ENCODE measurements at regions not wholly inside any gene's neighbourhood (a gene's known extent, or its start where the extent isn't known, plus 50 kb on each side); places are given as distances from the start of the nearest gene placed in this dataset.

DNA sequence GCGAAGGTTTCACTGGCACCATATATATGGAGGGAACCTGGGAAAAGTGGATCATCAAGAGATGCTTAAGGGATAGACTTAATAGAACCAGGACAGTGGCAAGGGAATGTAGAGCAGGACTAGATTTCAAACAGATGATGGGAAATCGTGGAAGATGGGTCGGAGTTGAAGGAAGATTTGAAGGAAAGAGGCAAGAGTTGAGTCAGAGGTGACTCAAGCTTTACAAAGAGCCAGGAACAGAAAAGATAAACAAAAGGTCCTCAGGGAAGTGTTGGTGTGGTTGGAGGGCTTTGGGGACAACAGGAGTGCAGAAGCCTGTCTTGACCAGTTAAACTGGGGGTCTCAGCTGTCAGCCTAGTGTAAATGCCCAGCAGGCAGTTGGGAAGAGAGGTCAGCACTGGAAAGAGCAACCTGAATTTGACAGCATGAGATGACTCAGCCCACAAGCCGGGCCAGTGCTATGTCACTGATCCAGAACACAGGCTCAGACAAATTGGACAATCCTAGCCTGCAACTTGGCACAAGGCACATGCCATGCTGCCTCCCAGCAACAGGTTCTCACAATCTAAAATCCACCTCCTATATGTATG, 230.5 kb downstream of the IDS start:
- no peak for DNase-seq (ENCODE audit: low spot score)

DNA sequence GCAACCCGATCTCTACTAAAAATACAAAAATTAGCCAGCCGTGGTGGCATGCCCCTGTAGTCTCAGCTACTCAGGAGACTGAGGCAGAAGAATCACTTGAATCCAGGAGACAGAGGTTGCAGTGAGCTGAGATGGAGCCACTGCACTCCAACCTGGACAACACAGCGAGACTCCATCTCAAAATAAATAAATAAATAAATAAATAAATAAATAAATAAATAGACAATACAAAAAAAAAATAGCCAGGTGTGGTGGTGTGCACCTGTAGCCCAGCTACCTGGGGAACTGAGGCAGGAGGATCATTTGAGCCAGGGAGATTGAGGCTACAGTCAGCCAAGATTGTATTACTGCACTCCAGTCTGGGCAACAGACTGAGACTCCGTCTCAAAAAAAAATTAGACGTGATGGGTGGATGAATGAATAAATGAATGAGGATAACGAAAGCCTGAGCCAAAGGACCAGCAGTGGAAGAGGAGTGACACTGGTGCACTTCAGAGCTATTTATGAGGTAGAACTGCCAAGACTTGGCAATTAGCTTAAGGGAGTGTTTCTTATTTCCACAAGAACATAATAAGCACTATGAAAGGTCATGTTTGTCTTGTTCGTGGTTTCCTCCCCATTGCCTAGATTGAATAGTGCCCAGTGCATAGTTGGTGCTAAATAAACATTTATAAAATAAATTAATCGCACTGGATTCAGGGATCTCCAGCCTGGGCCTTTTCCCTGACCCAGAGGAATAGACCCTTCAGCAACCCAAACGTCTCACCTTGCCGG, 232.2 kb downstream of the IDS start:
- no peak for DNase-seq (ENCODE audit: low spot score)

DNA sequence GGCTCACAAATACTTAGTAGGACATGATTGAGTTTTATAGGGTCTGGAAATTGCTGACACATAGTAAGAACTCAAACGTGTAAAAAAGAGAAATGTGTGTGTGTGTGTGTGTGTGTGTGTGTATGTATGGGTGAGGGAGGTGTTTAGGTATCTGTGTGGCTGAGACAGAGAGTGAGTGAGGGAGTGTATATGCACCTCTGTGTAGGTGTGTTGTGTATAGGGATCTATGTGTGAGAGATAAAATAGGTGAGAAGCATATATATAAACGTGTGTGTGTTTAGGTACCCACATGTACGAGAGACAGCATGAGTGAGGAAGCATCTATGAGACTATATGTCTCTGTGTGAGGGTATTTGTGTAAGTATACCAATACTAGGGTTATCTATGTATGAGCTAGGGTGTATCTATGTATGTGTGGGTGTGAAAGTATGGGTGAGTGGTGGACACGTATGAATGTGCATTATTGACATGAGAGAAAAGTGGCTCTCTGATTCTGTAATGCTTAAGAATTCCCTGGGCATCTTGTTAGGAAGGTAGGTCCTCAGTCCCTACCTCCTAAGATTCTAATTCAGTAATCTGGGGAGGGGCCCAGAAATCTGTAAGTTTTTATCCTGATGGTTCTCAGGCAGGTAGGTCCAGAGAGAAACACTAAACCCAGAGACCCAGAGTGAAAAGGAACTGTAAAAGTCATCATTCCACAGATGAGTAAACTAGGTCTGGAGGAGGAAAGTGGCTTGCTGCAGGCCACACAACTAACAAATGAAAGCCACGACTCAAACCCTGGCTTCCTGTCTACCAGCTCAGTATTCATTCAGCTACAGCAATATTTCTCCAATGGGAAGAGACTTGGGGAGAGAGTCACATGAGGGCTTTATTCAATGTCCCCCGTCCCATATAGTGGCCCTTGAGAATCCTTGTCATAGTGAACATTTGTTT, 237.0 kb downstream of the IDS start:
- DNase-seq (ENCODE audit: low spot score), result no peak

DNA sequence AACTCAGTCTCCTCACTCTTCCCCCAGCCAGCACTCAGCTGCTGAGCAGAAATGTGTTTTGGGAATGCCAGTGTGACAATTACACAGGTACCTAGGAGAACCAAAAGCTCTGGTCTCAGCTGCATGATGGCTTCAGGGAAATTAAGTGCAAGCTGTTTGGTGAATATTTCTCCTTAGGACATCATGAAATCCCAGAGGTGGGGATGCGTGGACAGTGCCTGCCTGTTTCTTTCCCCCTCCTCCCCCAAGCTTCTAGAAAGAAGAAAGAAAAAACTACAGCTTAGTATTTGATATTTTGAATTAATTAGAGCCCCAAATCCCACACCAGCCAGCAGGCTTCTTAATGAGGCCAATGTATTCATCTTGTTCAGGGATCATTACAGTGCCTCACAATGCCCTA, 243.0 kb downstream of the IDS start:
- no peak for DNase-seq (ENCODE audit: low spot score)

DNA sequence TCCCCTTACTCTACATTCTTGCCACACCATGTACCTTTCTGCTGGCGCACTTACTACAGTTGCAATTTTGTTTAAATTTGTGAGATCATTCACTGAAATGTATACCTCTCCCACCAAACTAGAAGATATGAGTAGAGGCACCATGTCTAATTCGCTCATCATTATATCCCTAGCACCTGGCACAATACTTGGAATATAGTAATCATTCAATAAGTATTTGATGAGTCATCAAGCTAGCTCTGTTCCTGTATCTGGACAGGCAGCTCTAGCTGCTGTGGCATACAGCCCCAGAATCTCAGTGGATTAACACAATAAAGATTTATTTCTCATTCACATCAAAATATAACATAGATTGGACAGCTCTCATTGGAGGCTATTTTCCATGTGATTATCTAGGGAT, 245.9 kb downstream of the IDS start:
- DNase-seq (ENCODE audit: low spot score), result no peak

DNA sequence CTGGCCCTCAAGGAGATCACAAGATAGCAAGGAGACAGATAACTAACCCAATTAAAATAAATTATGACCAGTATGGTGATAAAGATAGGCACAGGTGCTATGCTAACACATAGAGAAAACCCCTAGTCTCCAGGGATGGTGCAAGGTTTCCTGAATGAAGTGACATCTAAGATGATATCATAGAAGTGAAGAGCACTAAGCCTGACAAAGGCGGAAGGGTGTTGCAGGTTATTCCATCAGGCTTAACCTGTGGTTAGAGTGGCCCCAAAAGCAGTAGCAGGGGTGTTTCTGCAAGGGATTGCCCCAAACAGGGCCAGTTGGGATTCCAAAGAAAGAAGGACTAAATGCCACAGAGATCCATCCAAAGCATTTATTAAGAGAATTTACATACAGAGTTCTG, 249.2 kb downstream of the IDS start:
- DNase-seq (ENCODE audit: low spot score), result no peak

DNA sequence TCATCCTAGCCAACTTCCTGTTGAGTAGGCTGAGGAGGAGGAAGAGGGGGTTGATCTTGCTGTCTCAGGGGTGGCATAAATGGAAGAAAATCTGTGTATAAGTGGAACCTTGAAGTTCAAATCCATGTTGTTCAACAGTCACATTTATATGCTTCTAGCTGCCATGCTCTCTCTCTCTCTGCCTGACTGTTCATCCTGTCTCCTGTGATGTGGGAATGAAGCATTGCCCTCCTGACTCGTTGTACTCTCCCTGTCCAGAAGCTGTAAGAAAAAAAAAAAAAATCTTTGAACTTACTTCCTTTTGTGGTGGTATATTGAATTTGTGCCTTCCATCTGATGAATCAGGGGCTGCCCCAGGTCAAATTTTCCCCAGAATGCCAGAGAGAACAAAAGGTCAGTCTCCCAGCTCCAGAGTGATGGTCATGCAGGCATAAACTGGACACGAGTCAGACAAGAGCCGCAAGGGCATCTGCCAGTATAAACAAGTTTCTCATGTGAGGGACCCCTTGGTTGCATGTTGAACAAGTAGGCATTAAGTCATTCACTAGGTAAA, 257.0 kb downstream of the IDS start:
- DNase-seq (ENCODE audit: low spot score), result no peak

DNA sequence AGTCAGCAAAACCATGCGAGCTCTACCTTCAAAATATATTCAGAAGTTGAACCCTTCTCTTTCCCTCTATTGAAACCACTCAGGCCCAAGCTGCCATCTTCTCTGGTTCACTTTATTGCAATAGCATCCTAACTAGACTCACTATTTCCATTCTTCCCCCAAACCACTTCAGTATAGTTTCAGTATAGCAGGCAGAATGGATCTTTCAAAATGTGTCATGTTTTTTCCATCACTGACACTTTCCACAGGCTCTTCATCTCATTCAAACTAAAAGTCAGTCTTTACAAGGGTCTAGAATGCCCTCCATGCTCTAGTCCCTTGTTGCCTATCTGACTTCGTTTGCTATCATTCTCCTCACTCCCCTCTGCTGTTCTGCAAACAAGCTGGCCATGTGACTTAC, 274.4 kb downstream of the IDS start:
- no peak for DNase-seq (ENCODE audit: low spot score)

DNA sequence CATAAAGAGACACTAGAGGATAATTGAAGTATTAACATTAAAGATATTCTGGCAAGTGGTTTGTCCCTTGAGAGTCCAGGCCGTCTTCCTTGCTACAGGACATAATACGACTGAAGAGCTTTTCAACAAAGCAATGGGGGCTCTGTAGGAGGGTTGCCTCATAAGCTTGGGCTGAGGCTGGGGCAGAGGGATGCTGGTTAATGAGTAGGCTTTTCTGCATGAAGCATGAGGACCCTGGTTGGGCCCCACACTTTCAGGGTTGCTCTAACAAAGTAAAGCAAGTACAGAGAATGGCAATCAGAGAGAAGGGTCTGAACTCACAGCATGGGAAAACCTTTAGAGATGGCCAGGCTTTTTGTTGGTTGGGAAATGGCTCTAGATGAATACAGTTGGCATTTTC, 281.3 kb downstream of the IDS start:
- DNase-seq (ENCODE audit: low spot score), result no peak

DNA sequence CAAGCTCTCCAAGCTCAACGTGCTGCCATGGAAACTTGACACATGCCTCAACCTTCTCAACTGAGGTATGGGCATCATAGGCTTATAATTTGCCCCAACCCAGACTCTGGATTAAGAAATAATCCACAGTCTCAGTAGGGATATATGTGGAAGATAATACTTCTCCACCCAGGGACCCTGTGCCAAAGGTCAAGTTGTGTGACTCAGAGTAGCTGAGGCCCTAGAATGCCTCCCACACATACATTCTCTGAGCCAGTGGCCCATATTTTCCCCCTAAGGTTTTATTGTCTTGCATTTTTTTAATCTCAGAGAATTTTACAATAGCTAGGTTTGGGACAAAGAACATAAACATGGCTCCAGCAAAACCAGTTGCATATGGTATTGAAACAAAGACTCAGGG, 283.1 kb downstream of the IDS start:
- no peak for DNase-seq (ENCODE audit: low spot score)

DNA sequence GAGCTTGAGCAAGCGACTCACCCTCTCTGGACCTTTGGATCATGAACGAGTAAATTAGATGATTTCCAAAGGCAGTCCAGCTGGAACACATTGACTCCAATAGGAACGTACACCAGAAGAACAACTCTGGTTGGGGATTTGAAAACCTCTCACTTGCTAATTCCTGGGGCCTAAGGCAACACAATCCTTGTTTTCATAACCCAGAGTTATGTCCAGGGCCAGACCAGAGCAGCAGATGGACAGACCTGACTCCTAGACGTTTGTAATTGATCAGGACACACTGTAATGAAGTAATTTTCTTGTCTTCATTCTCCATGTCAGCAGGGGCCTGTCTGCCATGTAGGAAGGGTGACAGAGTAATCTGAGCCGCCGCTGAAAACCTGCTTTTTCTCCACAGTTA, 283.9 kb downstream of the IDS start:
- DNase-seq (ENCODE audit: low spot score), result no peak

DNA sequence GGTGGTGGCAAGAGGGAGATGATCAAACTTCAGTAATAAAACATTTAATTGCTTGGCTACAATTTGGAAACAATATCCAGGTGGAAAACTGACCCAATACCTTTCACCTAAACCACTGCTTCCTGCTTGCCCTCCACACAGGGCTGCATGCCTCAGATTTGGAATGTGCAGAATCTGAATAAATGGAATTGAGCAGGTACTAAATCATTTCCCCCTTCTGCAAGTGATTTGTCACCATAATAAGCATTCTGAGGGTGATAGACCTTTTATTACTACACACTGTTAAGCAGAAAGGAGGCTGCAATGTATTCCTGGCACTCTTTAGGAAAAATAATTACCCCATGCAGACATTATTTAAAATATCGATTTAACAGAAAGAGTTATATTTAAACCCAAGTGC, 291.8 kb downstream of the IDS start:
- DNase-seq (ENCODE audit: low spot score), result no peak

DNA sequence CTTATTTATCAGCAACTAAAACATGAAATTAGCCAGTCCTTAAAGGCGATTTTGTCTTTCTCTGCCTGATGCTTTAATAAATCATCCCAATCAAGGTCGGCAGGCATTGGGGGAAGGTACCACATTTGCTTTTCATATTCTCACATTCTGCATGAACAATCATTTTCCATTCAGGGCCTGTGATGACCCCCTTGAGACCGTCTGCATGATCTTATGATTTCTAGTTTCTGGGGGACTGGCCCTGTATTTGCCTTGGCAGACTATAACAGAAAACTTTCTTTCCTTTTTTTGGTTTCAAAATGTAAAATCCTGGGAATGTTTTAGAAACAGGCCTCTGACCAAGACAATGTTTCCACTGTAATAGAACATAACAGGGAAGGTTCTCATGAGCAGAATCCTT, 296.8 kb downstream of the IDS start:
- DNase-seq (ENCODE audit: low spot score), result no peak

DNA sequence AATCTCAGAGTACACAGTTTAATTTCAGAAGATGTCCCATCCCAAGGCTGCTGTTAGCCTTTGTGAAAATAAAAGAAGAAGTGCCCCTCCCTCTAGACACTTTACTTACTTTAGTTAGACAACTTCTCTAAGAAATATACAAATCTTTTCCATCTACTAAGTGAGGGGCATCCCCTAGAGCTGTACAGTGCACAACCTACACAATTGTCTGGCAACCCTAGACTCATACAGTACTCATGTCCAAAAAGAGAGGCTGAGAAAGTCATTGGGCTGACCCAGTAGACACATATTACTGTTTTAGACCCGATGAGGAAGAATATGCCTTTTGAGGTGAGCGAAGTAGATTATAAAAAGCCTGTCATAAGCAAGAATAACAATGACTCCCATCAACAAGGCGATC, 297.6 kb downstream of the IDS start:
- no peak for DNase-seq (ENCODE audit: low spot score)

DNA sequence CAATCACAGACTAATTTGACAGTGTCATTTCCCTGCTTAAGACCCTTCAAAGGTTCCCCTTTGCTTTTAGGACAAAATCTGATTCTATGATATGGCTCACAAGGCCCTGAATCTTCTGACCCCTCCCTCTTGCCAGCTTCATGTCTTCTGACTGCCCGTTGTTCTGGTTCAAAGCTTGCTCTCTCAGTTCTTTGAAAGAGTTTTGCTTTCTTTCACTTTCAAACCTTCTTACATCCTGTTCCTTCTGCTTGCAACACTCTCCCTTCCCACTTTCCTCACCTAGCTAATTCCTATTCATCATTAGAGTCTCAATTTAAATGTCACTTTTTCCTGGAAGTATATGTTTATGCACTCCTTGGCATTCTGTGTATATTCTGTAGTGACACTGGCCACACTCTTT, 299.2 kb downstream of the IDS start:
- no peak for DNase-seq (ENCODE audit: low spot score)

DNA sequence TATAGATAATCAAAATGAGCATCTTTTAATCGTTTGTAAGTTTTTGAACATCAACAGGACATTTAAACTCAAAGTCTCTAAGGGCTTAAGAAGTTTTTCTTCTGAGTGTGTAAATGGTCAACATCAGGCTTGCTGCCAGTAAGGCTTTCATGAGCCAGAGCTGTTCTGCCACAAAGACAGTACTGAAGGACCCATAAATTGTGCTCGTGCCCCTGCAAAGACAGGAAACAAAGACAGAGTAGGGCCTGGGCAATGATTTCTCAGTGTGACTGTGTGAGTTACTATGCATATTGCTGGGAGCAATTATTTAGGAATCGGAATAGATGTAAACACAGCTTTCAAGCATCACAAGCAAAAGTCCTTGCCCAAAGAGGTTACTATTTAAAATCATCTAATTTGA, 300.0 kb downstream of the IDS start:
- no peak for DNase-seq (ENCODE audit: low spot score)

DNA sequence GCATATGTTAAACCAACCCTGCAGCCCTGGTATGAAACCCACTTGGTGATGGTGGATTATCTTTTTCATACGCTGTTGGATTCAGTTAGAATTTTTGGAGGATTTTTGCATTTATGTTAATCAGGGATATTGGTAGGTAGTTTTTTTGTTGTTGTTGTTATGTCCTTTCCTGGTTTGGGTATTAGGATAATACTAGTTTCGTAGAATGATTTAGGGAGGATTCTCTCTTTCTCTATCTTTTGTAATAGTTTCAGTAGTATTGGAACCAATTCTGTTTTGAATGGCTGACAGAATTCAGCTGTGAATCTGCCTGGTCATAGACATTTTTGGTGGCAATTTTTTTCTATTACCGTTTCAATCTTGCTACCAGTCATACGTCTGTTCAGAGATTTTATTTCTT, 305.4 kb downstream of the IDS start:
- DNase-seq (ENCODE audit: low spot score), result no peak

DNA sequence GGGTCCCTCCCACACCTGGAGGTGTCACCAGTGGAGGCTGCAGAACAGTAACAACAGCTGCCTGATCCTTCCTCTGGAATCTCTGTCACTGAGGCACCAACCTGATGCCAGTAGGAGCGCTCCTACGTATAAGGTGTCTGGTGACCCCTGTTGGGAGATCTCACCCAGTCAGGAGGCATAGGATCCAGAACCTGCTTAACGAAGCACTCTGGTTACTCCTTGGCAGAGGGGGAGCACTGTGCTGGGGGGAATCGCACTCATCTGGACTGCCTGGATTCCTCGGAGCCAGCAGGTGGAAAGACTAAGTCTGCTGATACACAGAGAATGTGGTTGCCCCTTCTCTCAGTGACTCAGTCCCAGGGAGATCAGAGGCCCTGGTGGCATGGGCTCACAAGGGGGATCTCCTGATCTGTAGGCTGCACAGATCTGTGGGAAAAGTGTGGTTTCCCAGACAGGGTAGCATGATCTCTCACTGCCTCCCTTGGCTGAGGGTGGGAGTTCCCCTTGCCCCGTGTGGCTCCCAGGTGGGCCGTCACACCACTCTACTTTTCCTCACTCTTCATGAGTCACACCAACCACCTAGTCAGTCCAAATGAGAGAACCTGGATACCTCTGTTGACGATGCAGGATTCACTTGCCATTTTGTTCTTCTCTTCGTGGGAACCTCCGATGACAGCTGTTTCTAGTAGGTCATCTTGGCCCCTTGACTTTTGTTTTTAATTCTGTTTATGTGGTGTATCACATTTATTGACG, 305.9 kb downstream of the IDS start:
- DNase-seq (ENCODE audit: low spot score), result no peak

DNA sequence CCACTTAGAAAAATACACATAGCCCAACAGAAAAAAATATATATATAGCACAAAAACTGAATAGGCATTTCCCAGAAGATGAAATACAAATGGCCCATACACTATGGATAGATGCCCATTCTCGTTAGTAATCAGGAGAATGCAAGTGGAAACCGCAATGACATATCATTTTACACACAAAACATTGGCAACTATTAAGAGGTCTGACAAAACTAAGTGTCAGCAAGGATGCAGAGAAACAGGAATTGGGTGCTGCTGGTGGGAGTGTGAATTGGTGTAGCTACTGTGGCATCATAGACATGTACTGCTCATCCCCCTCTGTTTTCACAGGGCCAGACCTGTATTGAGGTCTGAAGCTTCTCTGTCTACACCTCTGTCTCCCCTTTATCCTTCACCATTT, 320.0 kb downstream of the IDS start:
- no peak for DNase-seq (ENCODE audit: low spot score)

DNA sequence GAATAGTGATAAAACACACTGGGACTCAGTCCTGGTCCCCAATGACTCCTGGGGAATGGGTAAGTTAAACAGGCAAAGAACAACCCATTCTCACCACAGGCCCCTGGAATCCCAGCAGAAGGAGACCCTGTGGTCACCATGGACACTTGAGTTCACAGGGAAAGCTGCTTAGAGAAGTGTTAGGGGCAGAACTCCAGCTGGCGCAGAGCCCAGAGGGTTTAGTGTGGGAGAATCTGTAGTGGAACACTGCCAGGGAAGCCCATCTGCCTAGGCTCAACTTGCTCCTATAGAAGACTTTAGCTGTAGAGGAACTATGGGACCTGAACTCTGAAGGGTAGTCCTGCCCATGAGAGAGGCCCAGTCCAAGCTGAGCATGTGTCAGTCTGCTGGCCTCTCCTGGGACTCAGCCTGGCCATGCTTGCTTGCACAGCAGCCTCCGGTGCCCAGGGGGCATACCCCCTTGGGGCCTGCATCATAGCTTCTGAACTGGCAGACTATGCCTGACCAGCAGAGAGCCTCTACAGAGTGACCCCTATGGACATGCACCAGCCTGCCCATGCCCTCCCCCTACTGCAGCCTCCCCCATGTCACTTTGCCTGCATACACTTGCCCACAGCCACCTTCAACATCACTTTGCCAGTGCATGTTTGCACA, 343.5 kb downstream of the IDS start:
- DNase-seq (ENCODE audit: low spot score), result no peak

DNA sequence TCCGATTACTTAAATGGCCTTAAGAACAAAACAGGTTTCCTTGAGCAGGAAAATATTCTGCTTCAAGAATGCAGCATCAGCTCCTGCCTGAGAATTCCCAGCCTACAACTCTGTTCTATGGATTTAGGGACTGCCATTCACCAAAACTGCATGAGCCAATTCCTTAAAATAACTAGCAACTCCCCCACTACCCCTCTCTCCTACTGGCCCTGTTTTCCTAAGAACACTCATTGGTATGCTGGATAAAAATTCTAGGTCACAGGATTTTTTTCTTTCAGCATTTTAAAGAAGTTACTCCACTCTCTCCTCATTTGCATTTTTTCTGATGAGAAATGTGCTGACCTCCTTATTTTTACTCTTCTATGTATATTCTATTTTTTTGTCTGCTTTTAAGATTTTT, 347.1 kb downstream of the IDS start:
- DNase-seq (ENCODE audit: low spot score), result no peak

DNA sequence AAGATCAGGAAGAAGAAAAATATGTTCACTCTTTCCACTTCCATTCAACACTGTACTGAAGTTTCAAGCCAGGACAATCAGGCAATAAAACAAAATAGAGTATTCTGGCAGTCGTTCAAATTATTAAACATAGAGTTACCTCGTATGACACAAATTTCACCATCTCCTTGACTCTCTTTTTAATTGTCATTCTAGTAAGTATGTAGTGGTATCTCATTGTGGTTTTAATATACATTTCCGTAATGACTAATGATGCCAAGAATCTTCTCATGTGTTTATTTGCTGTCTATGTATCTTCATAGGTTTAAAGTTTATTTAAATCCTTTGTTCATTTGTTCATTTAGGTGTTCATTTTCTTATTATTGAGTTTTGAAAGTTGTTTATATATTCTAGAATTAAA, 352.2 kb downstream of the IDS start:
- DNase-seq (ENCODE audit: low spot score), result no peak

Measured in HuH-7.5 (cell line).